K562 (cell line): ENCODE measurements at regions not wholly inside any gene's neighbourhood (a gene's known extent, or its start where the extent isn't known, plus 50 kb on each side); places are given as distances from the start of the nearest gene placed in this dataset.

Experiments
- ATAC-seq: fragments of 200-7000 bp; cut with Tn5 transposase; 3 replicates; pipeline ENCODE4 v1.9.1; 2020; ENCODE audit warnings: moderate library complexity
- BruUV-seq: library from RNA; stranded (reverse); fragments of 400-500 nt; replicated peaks from 2 replicates; lab custom pipeline; 2021; lab: Mats Ljungman, UMichigan
- CTCF ChIA-PET: fragments of 300-600 bp; formaldehyde crosslinking; extraction: SDS; loops from one replicate; lab custom pipeline; 2021; ENCODE audit warnings: low intra/inter-chr PET ratio; lab: Yijun Ruan, JAX
- POLR2A ChIA-PET: fragments of 300-600, 350-650 bp; sonication (Branson Sonifier 250); formaldehyde crosslinking; extraction: SDS; loops from one replicate; lab custom pipeline; 2021; ENCODE audit warnings: antibody characterized with exemption, inconsistent platforms; lab: Yijun Ruan, JAX
- DNase-seq, 4 experiments: peaks; one replicate each; pipeline versions ENCODE4 v3.0.0 to v3.0.0-alpha.2; 2011 to 2018; ENCODE audit warnings: low spot score in 3 of 4, mixed read lengths in 3 of 4; ENCODE audit errors: extremely low read depth in 1 of 4
- FAIRE-seq: peaks from 2 replicates; lab custom pipeline; 2011; peaks lifted over from hg19 to GRCh38; lab: Jason Lieb, UNC
- H2AFZ ChIP-seq: 2 replicates; pipeline ENCODE4 v1.6.0; 2011; ENCODE audit warnings: low read depth, low read length, control low read depth, inconsistent platforms
- H3K27ac ChIP-seq: fragments of 200-600 bp; 3 replicates; pipeline ENCODE4 v1.8.0; 2011; ENCODE audit warnings: low read depth, mild to moderate bottlenecking, control low read depth, inconsistent platforms, low read length, moderate library complexity, mixed read lengths; ENCODE audit errors: extremely low read depth
- H3K27me3 ChIP-seq, 2 experiments: fragments of 300-600 bp in 1 of 2; 2 replicates in 1 of 2; 3 replicates in 1 of 2; pipeline versions ENCODE4 v1.6.0 to v1.8.0; 2011; ENCODE audit warnings: inconsistent platforms in 2 of 2, low read length in 2 of 2, mild to moderate bottlenecking in 1 of 2, mixed read lengths in 1 of 2, moderate library complexity in 1 of 2; ENCODE audit not compliant: control insufficient read depth in 2 of 2, insufficient read depth in 2 of 2
- H3K36me3 ChIP-seq: fragments of 300-600 bp; 3 replicates; pipeline ENCODE4 v1.8.0; 2011; ENCODE audit warnings: mild to moderate bottlenecking, low read length, inconsistent platforms; ENCODE audit not compliant: control insufficient read depth, insufficient read depth
- H3K4me1 ChIP-seq, 2 experiments: fragments of 200-600 bp in 1 of 2; replicated peaks in 1 of 2; 2 replicates in 1 of 2; 3 replicates in 1 of 2; pipeline versions ENCODE4 v1.5.1 to v1.8.0; 2011; ENCODE audit warnings: inconsistent platforms in 2 of 2, low read length in 2 of 2, mild to moderate bottlenecking in 1 of 2, mixed read lengths in 1 of 2, moderate library complexity in 1 of 2; ENCODE audit not compliant: control insufficient read depth in 2 of 2, insufficient read depth in 2 of 2
- H3K4me2 ChIP-seq: 2 replicates; pipeline ENCODE4 v1.6.1; 2011; ENCODE audit warnings: low read length, control low read depth, inconsistent platforms, mixed read lengths; ENCODE audit not compliant: insufficient read depth
- H3K4me3 ChIP-seq: fragments of 200-600 bp; sonication (generic), shearing (Covaris generic); 2 replicates; pipeline ENCODE4 v1.5.1; 2016; ENCODE audit warnings: control low read depth, inconsistent platforms
- H3K79me2 ChIP-seq: fragments of 200-600 bp; 3 replicates; pipeline ENCODE4 v1.8.0; 2011; ENCODE audit warnings: low read length, inconsistent platforms; ENCODE audit not compliant: control insufficient read depth, insufficient read depth
- H3K9ac ChIP-seq, 2 experiments: 2 replicates each; pipeline versions ENCODE4 v1.6.0 to v1.6.1; 2011; ENCODE audit warnings: low read depth in 2 of 2, low read length in 2 of 2, control low read depth in 1 of 2, inconsistent platforms in 1 of 2, mild to moderate bottlenecking in 1 of 2, mixed read lengths in 1 of 2; ENCODE audit not compliant: insufficient read depth in 1 of 2
- H3K9me1 ChIP-seq: one replicate; pipeline ENCODE4 v1.6.0; 2011; ENCODE audit warnings: inconsistent platforms, mild to moderate bottlenecking, low read length, moderate library complexity; ENCODE audit not compliant: control insufficient read depth, insufficient read depth
- H3K9me3 ChIP-seq: replicated peaks from 2 replicates; pipeline ENCODE4 v1.5.1; 2011; ENCODE audit warnings: low read depth, low read length, inconsistent platforms; ENCODE audit not compliant: control insufficient read depth, insufficient read depth
- H4K20me1 ChIP-seq: replicated peaks from 2 replicates; pipeline ENCODE4 v1.6.1; 2011; ENCODE audit warnings: low read length, inconsistent platforms, mixed read lengths; ENCODE audit not compliant: control insufficient read depth, insufficient read depth
- ASH1L ChIP-seq: fragments of 450-650 bp; IDR thresholded peaks from 2 replicates; pipeline ENCODE4 v1.6.1; 2018; ENCODE audit warnings: borderline replicate concordance, mild to moderate bottlenecking, low read depth; ENCODE audit not compliant: partially characterized antibody
- ATF3 ChIP-seq, 2 experiments: fragments of 450-650 bp in 1 of 2; sonication (generic) in 1 of 2; formaldehyde crosslinking in 1 of 2; IDR thresholded peaks in 1 of 2; conservative IDR thresholded peaks in 1 of 2; 2 replicates each; pipeline versions ENCODE4 v1.6.1 to v1.8.1; 2016 to 2023; ENCODE audit warnings: mild to moderate bottlenecking in 2 of 2, moderate library complexity in 2 of 2, inconsistent platforms in 1 of 2, missing genetic modification reagents in 1 of 2
- HBP1 ChIP-seq: fragments of 450-650 bp; formaldehyde crosslinking; IDR thresholded peaks from 2 replicates; pipeline ENCODE4 v1.4.0; 2022; ENCODE audit warnings: missing genetic modification characterization
- KAT2B ChIP-seq: IDR thresholded peaks from one replicate; pipeline ENCODE4 v1.6.1; 2012; ENCODE audit warnings: low read depth, mild to moderate bottlenecking, control low read depth, inconsistent platforms, low read length, moderate library complexity
- KLF13 ChIP-seq: fragments of 450-650 bp; IDR thresholded peaks from 2 replicates; pipeline ENCODE4 v1.6.1; 2016; ENCODE audit warnings: missing genetic modification characterization, low read depth, mild to moderate bottlenecking, missing compliant biosample characterization, moderate library complexity, borderline replicate concordance
- NCOA1 ChIP-seq: fragments of 450-650 bp; IDR thresholded peaks from 2 replicates; pipeline ENCODE4 v1.6.1; 2016; ENCODE audit warnings: low read depth
- NCOA6 ChIP-seq: fragments of 450-650 bp; IDR thresholded peaks from 2 replicates; pipeline ENCODE4 v1.6.1; 2017; ENCODE audit warnings: mild to moderate bottlenecking
- NR2C2 ChIP-seq, 2 experiments: fragments of 200-800 bp in 1 of 2; sonication (Bioruptor generic) in 1 of 2; sonication (generic) in 1 of 2; formaldehyde crosslinking in 1 of 2; IDR thresholded peaks; 2 replicates each; pipeline versions ENCODE4 v1.6.1 to v1.8.0; 2016 to 2022; ENCODE audit warnings: mild to moderate bottlenecking in 1 of 2, missing compliant biosample characterization in 1 of 2, missing genetic modification characterization in 1 of 2, missing genetic modification reagents in 1 of 2
- POLR3A ChIP-seq: IDR thresholded peaks from 2 replicates; pipeline ENCODE4 v1.6.1; 2011; ENCODE audit warnings: borderline replicate concordance, mild to moderate bottlenecking, moderate library complexity; ENCODE audit not compliant: insufficient read length, insufficient read depth; ENCODE audit errors: extremely low read depth
- STAT5B ChIP-seq: fragments of 250-450 bp; sonication (Bioruptor Pico); IDR thresholded peaks from 2 replicates; pipeline ENCODE4 v1.8.0; 2021; ENCODE audit warnings: mild to moderate bottlenecking, inconsistent platforms
- TAL1 ChIP-seq: fragments of 450-650 bp; IDR thresholded peaks from 2 replicates; pipeline ENCODE4 v1.6.1; 2016; ENCODE audit warnings: mild to moderate bottlenecking
- TEAD1 ChIP-seq, 2 experiments: fragments of 450-650 bp in 1 of 2; sonication (generic) in 1 of 2; formaldehyde crosslinking; IDR thresholded peaks; 2 replicates each; pipeline versions ENCODE4 v1.4.0 to v1.8.0; 2020 to 2022; ENCODE audit warnings: mild to moderate bottlenecking in 2 of 2, missing genetic modification reagents in 1 of 2
- ZNF175 ChIP-seq: fragments of 200-800 bp; sonication (Bioruptor generic); IDR thresholded peaks from 2 replicates; pipeline ENCODE4 v1.6.1; 2016; ENCODE audit warnings: low read depth, mild to moderate bottlenecking, missing genetic modification characterization, missing compliant biosample characterization
- WGBS: fragments of 100-300 bp; shearing (Covaris generic); methylation state at CpG from one replicate; pipeline ENCODE4 v1.1.6; 2016; ENCODE audit warnings: low coverage, mixed read lengths; ENCODE audit not compliant: insufficient coverage; ENCODE audit errors: missing lambda C conversion rate; 5-methylcytosine and 5-hydroxymethylcytosine counted together
- in situ Hi-C: fragments of 300-500 bp; cut with MboI; formaldehyde crosslinking; loops from 4 replicates; pipeline ENCODE4 v1.15.0; 2018; ENCODE audit warnings: inconsistent platforms, mixed read lengths
- intact Hi-C: fragments of 100-400 bp; cut with micrococcal nuclease; formaldehyde crosslinking; loops from 2 replicates; pipeline ENCODE4 v1.14.2; 2022
- TF ChIP-seq, protein P1 (sequence below): fragments of 450-650 bp; formaldehyde crosslinking; IDR thresholded peaks from 2 replicates; pipeline ENCODE4 v1.4.0; 2020; ENCODE audit warnings: mild to moderate bottlenecking
- TF ChIP-seq, protein P2 (sequence below): fragments of 250-450 bp; sonication (Bioruptor Pico); IDR thresholded peaks from 2 replicates; pipeline ENCODE4 v1.4.0; 2020

- H3K79me2 ChIP-seq = no peaks in the 10 kb centered on the region
- H3K4me1 ChIP-seq = peaks cover 7 to 36% of the 10 kb centered on the region in 2 experiments; a peak in 4 of 5 replicates
- no peaks in the 10 kb centered on the region for H4K20me1 ChIP-seq
- intact Hi-C loops (no loop called here), in situ Hi-C loops (no loop called here)
- ATAC-seq (no peak), DNase-seq (no peak), FAIRE-seq (no peak)
- H3K9ac ChIP-seq = no peak overlapping the region
- TF ChIP-seq POLR3A (no peak), HBP1 (CRISPR knock-in tag) (no peak), NCOA1 (no peak), KAT2B (no peak), TAL1 (no peak), STAT5B (CRISPR knock-in tag) (no peak), ASH1L (no peak), ZNF175 (no peak), KLF13 (tag) (no peak), TEAD1 (CRISPR knock-in tag; IDR thresholded peaks at IDR 0.05) (no peak), ATF3 (IDR thresholded peaks at IDR 0.05) (no peak), ATF3 (CRISPR knock-in tag; conservative IDR thresholded peaks at IDR 0.05) (no peak), NCOA6 (no peak), NR2C2 (CRISPR knock-in tag; IDR thresholded peaks at IDR 0.05) (no peak), NR2C2 (tag; IDR thresholded peaks at IDR 0.05) (no peak)
- TF ChIP-seq, protein P1, sequence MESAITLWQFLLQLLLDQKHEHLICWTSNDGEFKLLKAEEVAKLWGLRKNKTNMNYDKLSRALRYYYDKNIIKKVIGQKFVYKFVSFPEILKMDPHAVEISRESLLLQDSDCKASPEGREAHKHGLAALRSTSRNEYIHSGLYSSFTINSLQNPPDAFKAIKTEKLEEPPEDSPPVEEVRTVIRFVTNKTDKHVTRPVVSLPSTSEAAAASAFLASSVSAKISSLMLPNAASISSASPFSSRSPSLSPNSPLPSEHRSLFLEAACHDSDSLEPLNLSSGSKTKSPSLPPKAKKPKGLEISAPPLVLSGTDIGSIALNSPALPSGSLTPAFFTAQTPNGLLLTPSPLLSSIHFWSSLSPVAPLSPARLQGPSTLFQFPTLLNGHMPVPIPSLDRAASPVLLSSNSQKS (CRISPR knock-in tag) = no peak
- TF ChIP-seq, protein P2, sequence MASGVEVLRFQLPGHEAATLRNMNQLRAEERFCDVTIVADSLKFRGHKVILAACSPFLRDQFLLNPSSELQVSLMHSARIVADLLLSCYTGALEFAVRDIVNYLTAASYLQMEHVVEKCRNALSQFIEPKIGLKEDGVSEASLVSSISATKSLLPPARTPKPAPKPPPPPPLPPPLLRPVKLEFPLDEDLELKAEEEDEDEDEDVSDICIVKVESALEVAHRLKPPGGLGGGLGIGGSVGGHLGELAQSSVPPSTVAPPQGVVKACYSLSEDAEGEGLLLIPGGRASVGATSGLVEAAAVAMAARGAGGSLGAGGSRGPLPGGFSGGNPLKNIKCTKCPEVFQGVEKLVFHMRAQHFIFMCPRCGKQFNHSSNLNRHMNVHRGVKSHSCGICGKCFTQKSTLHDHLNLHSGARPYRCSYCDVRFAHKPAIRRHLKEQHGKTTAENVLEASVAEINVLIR (CRISPR knock-in tag) = no peak
- H3K4me2 ChIP-seq = no peak overlapping the region
- ChIA-PET CTCF (no interaction called here), POLR2A (interaction anchor here (0.6 to 1.3 kb wide), 4 partner anchors 11 to 219 kb away, joined by 3 read pairs; no protein-coding TSS in a partner anchor)
- no peak overlapping the region for H3K27ac ChIP-seq
- H3K36me3 ChIP-seq = no peaks in the 10 kb centered on the region
- no peaks in the 10 kb centered on the region for H3K9me1 ChIP-seq
- BruUV-seq = no TSS peak
- no peaks in the 10 kb centered on the region; the same call in 1 of the 2 replicates for H3K9me3 ChIP-seq
- no peak overlapping the region for H3K4me3 ChIP-seq
- H3K27me3 ChIP-seq = peaks cover 13 to 29% of the 10 kb centered on the region in 2 experiments
- H2AFZ ChIP-seq = no peak overlapping the region
- 14% methylated on average over 19 of the region's 27 CpGs for WGBS
Observed at GRCh38 chr18:79596446-79597175, 83.0 kb upstream of the CTDP1 start.
